ENCODE measurements at regions not wholly inside any gene's neighbourhood (a gene's known extent, or its start where the extent isn't known, plus 50 kb on each side); places are given as distances from the start of the nearest gene placed in this dataset.

DNA sequence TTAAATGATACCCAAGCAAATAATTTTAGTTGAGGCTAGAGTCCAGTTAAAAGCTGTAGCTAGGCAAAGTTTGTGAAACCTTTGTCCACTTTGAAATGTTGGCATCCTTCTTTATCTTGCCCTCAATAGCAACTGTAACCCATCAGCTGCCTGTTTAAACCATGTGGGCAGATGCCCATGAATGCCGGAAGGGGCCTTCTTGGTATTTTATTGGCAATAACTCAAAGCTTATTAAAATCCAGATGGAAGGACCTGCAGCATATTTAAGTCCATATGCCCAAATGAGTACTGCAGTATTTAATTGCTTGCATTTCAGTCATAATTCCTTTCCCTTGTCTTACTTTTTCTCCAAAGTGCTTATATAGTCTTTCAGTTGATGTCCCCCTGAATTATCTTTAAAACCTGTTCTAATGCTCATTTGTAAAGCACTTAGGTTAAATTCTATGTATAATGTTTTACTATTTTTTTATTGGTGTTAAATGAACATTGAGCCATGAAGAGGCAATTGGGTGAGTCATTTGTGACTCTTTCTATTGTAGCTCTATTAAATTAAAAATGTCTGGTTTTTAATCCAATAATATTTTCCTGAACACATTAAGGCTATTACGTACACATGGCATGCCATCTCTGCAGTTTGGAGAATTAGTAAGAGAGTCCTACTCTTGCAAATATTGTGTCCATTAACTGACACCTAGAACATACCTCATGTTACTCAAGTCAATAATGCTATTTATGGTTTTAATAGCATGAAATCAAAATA, 225.3 kb downstream of the KCNJ2 start:
- no peaks in the 10 kb centered on the region for H3K4me1 ChIP-seq (ENCODE audit: control insufficient read depth in 2 of 3, insufficient read depth in 2 of 3, low read depth in 1 of 3, low read length in 3 of 3)
- no peak overlapping the region for H3K9ac ChIP-seq (ENCODE audit: low read length in 3 of 3)
- no peak overlapping the region for H3K4me3 ChIP-seq (ENCODE audit: low read length in 3 of 3)
- H3K27me3 ChIP-seq (ENCODE audit: control insufficient read depth, insufficient read depth, low read length) = no peaks in the 10 kb centered on the region
- DNase-seq (no peak), FAIRE-seq (no peak)
- no peaks in the 10 kb centered on the region for H3K9me3 ChIP-seq (ENCODE audit: control insufficient read depth in 2 of 3, insufficient read depth in 1 of 3, low read length in 3 of 3)
- H3K27ac ChIP-seq (ENCODE audit: low read depth in 2 of 2, low read length in 2 of 2) = no peak overlapping the region
- TF ChIP-seq CTCF (IDR thresholded peaks at IDR 0.05; ENCODE audit: borderline replicate concordance, extremely low read depth, insufficient read depth) = no peak
- intact Hi-C loops (cut with DNase I) = no loop called here
- no peaks in the 10 kb centered on the region for H3K36me3 ChIP-seq (ENCODE audit: control insufficient read depth in 2 of 3, insufficient read depth in 3 of 3, low read length in 3 of 3)

GRCh38 chr17:70405492-70406220, 236.3 kb downstream of the KCNJ2 start:
- Histone ChIP-seq H3K27me3 (ENCODE audit: control insufficient read depth, insufficient read depth, low read length) (no peaks in the 10 kb centered on the region), H3K4me1 (ENCODE audit: control insufficient read depth in 2 of 3, insufficient read depth in 2 of 3, low read depth in 1 of 3, low read length in 3 of 3) (no peaks in the 10 kb centered on the region), H3K36me3 (ENCODE audit: control insufficient read depth in 2 of 3, insufficient read depth in 3 of 3, low read length in 3 of 3) (no peaks in the 10 kb centered on the region), H3K9me3 (ENCODE audit: control insufficient read depth in 2 of 3, insufficient read depth in 1 of 3, low read length in 3 of 3) (no peaks in the 10 kb centered on the region), H3K9ac (ENCODE audit: low read length in 3 of 3) (no peak overlapping the region), H3K27ac (ENCODE audit: low read depth in 2 of 2, low read length in 2 of 2) (no peak overlapping the region), H3K4me3 (ENCODE audit: low read length in 3 of 3) (no peak overlapping the region)
- FAIRE-seq (no peak), DNase-seq (no peak)
- intact Hi-C loops (cut with DNase I) = no loop called here
- no peak for TF ChIP-seq CTCF (IDR thresholded peaks at IDR 0.05; ENCODE audit: borderline replicate concordance, extremely low read depth, insufficient read depth)

- Histone ChIP-seq H3K4me1 (ENCODE audit: control insufficient read depth in 2 of 3, insufficient read depth in 2 of 3, low read depth in 1 of 3, low read length in 3 of 3) (no peaks in the 10 kb centered on the region), H3K4me3 (ENCODE audit: low read length in 3 of 3) (no peak overlapping the region), H3K27me3 (ENCODE audit: control insufficient read depth, insufficient read depth, low read length) (no peaks in the 10 kb centered on the region), H3K9me3 (ENCODE audit: control insufficient read depth in 2 of 3, insufficient read depth in 1 of 3, low read length in 3 of 3) (no peaks in the 10 kb centered on the region), H3K36me3 (ENCODE audit: control insufficient read depth in 2 of 3, insufficient read depth in 3 of 3, low read length in 3 of 3) (no peaks in the 10 kb centered on the region), H3K27ac (ENCODE audit: low read depth in 2 of 2, low read length in 2 of 2) (no peak overlapping the region), H3K9ac (ENCODE audit: low read length in 3 of 3) (no peak overlapping the region)
- DNase-seq (no peak), FAIRE-seq (no peak)
- no peak for TF ChIP-seq CTCF (IDR thresholded peaks at IDR 0.05; ENCODE audit: borderline replicate concordance, extremely low read depth, insufficient read depth)
- intact Hi-C loops (cut with DNase I) = no loop called here
Measured at GRCh38 chr17:70407506-70407905, 238.2 kb downstream of the KCNJ2 start.

All from kidney (tissue), 13 donors.